Renal cortical epithelial cell (primary cell): ENCODE measurements at regions not wholly inside any gene's neighbourhood (a gene's known extent, or its start where the extent isn't known, plus 50 kb on each side); places are given as distances from the start of the nearest gene placed in this dataset.
A peak's percentile ranks its signal among the peaks of the same experiment; 100 is the strongest.
"Not testable (repeated sequence)": the region's sequence is repeated elsewhere in the genome, so short reads cannot be mapped to it uniquely, and the experiment has no call there.

Source experiments
- DNase-seq: peaks from one replicate; pipeline ENCODE4 v3.0.0-alpha.2; 2011; ENCODE audit warnings: low read depth

DNA sequence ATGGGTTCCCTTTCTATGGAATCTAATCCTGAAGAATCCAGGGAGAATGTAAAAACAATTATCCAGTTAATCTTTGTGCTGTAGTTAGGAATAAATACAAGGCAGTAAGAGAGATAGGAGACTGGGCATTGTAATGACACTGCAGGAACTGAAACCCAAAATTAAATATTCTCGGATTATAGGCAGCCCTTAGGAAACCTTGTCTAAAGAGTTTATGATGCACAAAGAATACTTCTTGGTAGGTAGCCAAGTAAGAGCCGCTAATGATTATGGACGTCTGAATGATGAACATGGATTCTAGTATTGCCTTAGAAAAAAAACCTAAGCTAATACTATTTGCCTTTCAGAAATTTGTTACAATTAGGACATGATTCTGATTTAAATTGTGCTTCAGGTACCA is 165.4 kb upstream of the LRIG3 start:
- no peak for DNase-seq

DNA sequence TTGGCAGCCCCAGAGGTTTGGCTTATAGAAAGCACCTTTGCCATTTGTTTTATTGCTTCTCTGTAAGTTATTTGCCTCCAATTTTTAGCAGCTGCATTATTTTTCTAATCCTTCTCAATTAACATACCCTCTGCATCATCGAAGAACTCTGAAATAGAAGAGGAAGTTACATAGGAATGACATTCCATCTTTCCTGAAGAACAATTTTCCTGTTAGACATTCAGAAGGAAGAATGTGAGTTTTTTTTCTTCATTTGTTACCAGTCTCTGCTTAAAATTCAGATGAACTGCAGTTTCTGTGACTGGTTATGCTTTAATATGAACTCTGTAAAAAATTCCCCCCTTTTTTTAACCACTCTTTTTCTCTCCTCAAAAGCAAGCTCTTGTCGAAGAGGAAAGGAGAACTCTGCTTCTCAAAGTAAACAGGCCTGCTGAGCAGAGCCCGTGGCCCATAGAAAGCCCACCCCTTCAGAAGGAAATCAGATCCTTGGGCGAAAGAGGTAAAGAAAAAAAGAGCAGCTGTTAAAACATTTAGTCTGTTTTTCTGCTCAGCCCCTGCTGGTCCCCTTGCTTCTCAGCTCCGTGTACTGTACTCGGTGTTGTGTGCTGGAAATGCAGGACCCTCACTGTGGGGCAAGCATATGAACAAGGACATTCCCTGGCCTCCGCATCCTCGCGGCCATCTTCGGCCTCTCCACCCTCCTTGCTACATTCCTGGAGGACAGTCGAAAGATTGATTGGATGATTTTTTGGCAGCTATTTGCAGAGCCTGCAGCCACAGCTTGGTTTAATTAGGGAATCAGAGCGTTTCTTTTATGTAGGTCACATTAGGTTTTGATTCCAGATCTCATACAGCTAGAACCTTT is 164.4 kb upstream of the LRIG3 start:
- DNase-seq, result no peak

DNA sequence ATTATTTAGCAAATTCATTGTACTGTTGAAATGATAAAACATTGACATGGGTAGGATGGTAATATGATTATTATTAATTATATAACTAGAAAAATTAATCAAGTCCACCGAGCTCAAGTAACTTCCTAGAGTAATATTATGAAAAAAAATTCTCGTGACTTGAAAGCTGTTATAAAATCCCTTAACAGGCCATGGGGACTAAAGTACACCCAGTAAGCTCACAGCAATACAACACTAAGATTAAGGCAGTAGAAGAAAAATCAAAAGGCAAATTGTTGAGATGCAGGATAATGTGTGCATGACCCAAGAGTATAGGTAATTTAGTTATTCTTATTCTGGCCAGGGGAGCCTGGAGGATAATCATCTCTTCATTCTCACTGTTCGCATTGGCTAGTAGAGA is 162.6 kb upstream of the LRIG3 start:
- no peak for DNase-seq

DNA sequence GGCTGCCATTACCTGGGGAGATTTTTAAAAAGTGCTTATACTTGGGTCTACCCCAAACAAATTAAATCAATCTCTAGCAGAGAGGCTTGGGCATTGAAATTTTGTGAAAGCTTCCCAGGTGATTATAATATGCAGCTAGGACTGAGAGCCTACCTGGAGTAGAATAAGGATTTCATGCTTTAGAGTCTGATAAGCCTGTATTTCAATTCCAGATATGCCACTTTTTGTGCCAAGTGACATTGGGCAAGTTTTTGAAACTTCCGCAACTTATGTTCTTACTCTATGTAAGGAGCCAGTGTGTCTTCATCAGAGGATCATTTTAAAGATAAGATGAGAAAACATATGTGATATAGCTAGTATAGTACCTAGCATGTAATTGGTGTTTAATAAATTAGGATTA is 159.8 kb upstream of the LRIG3 start:
- no peak for DNase-seq

DNA sequence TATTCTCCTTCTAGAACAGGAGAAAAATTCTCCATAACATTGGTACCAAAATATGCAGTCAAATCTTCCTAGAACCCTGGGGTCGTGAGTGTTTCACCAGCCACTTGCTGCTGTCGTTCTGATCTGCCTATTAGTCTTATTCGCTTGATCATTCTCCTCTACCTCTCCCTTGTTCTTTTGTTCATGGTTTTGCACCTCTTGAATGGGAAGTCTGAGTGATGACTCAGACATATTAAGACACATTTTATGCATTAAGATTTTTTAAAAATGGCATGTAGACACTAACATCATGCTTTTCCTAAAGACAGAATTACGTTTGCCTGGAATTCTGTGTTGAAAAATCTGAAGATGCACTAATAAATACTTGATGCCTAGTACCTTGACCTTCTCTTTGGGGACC is 159.2 kb upstream of the LRIG3 start:
- no peak for DNase-seq

- no peak for DNase-seq
These were observed 158.7 kb upstream of the LRIG3 start for GRCh38 chr12:59079002-59079401.

GRCh38 chr12:59077575-59078426 is 157.5 kb upstream of the LRIG3 start:
- DNase-seq, result no peak

DNA sequence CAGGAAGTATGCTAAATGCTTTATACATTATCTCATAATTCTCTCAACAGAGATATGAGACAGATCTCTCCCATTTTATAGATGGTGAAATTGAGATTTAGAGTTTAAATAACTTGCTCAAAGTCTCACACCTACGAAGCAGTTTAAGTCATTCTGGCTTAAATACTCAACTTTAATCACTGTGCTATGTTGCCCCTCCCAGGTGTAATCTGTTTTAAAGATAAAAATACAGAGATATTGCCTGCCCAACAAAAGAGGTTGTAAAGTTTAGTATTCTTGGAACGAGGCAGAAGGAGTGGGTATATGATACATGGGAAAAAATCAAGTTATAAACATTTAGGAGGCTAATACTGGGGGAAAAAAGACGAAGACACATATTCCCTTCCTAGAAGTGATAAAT is 156.8 kb upstream of the LRIG3 start:
- no peak for DNase-seq

GRCh38 chr12:59076622-59077021 is 156.3 kb upstream of the LRIG3 start:
- no peak for DNase-seq

DNA sequence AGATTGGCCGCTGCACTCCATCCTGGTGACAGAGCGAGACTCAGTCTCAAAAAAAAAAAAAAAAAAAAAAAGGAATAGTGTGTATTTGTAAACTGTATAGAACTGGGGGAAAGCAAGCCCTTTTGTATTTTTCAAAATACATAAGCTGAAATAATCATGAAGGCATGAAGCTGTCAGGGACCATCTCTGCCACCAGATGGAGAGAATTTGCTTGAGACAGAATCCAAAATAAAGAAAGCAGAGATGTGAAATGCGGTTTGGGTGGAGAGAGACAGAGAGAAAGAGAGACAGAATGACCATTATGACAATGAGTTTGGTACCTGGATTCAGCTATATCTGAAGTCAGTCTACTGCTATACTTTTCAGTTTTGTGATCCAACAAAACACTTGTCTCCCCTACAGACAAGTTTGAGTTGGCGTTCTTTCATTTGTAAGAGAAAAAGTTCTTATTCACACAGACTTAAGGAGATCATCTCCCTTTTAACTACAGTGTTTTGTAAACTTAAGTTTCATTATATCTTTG is 155.7 kb upstream of the LRIG3 start:
- DNase-seq, result no peak

- DNase-seq, result no peak
These were observed 154.8 kb upstream of the LRIG3 start for GRCh38 chr12:59075141-59075540.

- peak; percentile 45 for DNase-seq
These were observed 150.1 kb upstream of the LRIG3 start for GRCh38 chr12:59070322-59070933.

GRCh38 chr12:59069516-59069915 is 149.2 kb upstream of the LRIG3 start:
- no peak for DNase-seq

- DNase-seq, result no peak
These were observed 148.1 kb upstream of the LRIG3 start for GRCh38 chr12:59068436-59068835.

DNA sequence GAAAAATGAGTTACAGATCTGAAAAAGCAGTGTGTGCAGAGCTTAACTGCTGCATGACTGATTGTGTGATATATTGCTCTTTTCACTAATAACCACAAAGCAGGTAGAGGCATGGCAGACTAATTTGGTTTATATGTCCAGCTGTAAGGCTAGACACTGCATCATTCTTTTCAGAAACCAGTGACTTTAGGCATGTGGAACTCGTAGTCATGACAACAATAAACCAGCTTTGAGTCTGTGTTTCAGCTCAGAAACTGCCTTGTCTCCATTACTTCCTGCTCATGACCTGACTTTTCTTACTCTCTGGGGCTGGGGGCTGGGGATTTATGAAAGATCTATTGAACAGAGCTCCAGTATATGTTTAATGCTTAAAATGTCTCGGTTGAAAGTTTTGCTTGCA is 146.8 kb upstream of the LRIG3 start:
- DNase-seq, result peak; percentile 91

GRCh38 chr12:59066445-59066844 is 146.1 kb upstream of the LRIG3 start:
- DNase-seq, result no peak

- DNase-seq, result peak; percentile 43
These were observed 139.0 kb upstream of the LRIG3 start for GRCh38 chr12:59059088-59059935.

DNA sequence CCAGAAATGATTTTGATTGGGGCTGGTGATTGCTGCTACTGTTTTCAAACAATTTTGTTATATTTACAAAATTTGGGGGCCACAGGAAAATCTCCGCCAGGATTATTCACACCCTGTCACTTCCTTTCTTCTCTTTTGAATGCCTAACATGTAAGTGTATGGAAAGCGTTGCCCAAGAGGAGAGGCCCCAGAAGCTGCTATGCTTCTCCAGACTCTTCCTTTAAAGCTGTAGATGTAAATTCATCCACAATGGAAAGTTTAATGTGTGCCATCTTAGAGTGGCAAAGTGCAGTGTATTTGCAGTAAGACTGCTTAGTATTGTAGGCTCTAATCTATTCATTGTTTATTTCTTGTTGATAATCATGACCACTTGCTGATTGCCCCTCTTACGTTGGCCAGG is 136.7 kb upstream of the LRIG3 start:
- DNase-seq, result no peak

DNA sequence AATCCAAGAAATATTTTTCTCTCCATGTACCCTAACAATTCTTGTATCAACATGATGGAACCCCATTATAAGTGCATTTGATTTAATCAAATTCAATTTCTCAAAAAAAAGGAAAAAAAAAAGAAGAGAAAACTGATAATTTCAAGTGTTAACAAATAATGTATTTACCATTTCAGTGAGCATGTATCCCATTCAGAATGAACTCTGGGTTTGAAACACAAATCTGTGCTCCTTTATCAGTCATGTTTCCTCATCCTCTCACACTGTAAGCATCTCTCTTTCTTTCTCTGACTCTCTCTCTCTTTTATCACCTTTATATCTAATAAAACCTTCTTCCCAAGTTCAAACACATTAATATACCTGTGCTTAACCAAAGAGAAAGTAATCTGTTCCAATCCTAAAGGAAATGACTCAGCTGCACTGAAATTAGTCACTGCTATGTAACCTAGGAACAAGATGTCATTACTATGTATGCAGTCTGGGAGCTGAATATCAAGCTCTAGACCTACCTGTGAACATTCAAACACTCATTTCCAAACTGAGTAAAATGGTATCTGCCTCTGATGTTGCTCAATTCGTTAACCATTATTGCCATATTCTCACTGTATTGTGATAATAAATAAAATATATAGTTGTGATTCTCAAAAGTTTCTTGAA is 135.0 kb upstream of the LRIG3 start:
- DNase-seq, result peak; percentile 97

DNA sequence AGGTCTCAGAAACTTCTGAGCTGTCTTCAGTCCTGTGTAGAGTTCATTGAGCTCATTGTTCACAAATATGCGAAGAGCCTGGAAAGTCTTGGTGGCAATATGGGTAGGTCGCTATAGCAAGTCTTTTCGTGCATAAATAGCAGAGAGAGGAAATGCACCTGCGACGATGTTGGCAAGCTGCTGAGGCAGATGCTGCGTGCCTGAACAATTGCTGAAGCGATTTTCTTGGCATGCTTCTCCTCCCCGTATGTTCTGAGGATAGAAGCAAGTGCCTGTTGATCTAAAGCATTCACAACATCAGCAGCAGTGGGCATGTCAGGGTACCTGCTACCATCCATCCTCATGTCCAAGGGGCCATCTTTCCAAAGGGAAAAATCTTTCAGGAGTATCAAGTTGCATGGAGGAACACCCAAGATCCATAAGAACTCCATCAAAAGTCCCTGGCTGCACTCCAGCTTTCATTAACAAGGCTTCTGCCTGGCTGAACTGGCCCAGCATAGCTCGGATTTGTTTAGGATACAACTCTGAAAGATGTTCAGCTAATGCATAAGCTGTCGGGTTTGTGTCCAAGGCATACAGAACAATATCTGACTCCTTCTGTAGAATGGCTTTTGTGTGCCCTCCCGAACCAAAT is 133.1 kb upstream of the LRIG3 start:
- not testable (repeated sequence) for DNase-seq
